HFFc6 (cell line): ENCODE measurements at regions not wholly inside any gene's neighbourhood (a gene's known extent, or its start where the extent isn't known, plus 50 kb on each side); places are given as distances from the start of the nearest gene placed in this dataset.
"Not testable (repeated sequence)": the region's sequence is repeated elsewhere in the genome, so short reads cannot be mapped to it uniquely, and the experiment has no call there.

ENCODE experiments used
- DNase-seq: peaks from one replicate; pipeline ENCODE4 v3.0.0-alpha.2; 2018
- H3K27ac Mint-ChIP-seq: 2 replicates; pipeline ENCODE4 v1.8.0; 2020; ENCODE audit warnings: mild to moderate bottlenecking, mixed read lengths
- H3K27me3 Mint-ChIP-seq: 2 replicates; pipeline ENCODE4 v1.8.0; 2021; ENCODE audit warnings: mild to moderate bottlenecking, moderate library complexity, mixed read lengths; ENCODE audit not compliant: insufficient read depth
- H3K36me3 Mint-ChIP-seq: 2 replicates; pipeline ENCODE4 v1.8.0; 2021; ENCODE audit warnings: low read depth, mixed read lengths
- H3K4me1 Mint-ChIP-seq: 2 replicates; pipeline ENCODE4 v1.8.0; 2020; ENCODE audit warnings: low read depth, mixed read lengths
- H3K4me3 Mint-ChIP-seq: 2 replicates; pipeline ENCODE4 v1.8.0; 2020; ENCODE audit warnings: mild to moderate bottlenecking, moderate library complexity, mixed read lengths
- H3K9me3 Mint-ChIP-seq: 2 replicates; pipeline ENCODE4 v1.8.0; 2020; ENCODE audit warnings: mild to moderate bottlenecking, mixed read lengths
- CTCF ChIP-seq: fragments of 200-600 bp; sonication (generic); IDR thresholded peaks from 2 replicates; pipeline ENCODE4 v1.5.0; 2021; ENCODE audit warnings: antibody characterized with exemption, mild to moderate bottlenecking

- Mint-ChIP-seq H3K27ac (no peak overlapping the region), H3K4me1 (no peaks in the 10 kb centered on the region), H3K36me3 (no peaks in the 10 kb centered on the region), H3K27me3 (no peaks in the 10 kb centered on the region; the same call in none of the 2 replicates), H3K9me3 (peaks cover 27% of the 10 kb centered on the region), H3K4me3 (no peak overlapping the region)
- no peak for TF ChIP-seq CTCF
- DNase-seq: no peak
Observed at GRCh38 chr11:49499117-49499516, 290.7 kb upstream of the FOLH1 start.

- Mint-ChIP-seq H3K4me3 (no peak overlapping the region), H3K4me1 (no peaks in the 10 kb centered on the region), H3K27ac (no peak overlapping the region), H3K27me3 (no peaks in the 10 kb centered on the region; the same call in 1 of the 2 replicates), H3K36me3 (no peaks in the 10 kb centered on the region), H3K9me3 (peaks cover 28% of the 10 kb centered on the region)
- DNase-seq: no peak
- no peak for TF ChIP-seq CTCF
Observed at GRCh38 chr11:49505231-49505630, 296.8 kb upstream of the FOLH1 start.

- not testable (repeated sequence) for H3K4me3 Mint-ChIP-seq, H3K36me3 Mint-ChIP-seq
Observed at GRCh38 chr11:49526240-49526829, 317.9 kb upstream of the FOLH1 start.

GRCh38 chr11:49533204-49533603 lies 324.8 kb upstream of the FOLH1 start:
- TF ChIP-seq CTCF: no peak
- Mint-ChIP-seq H3K9me3 (peaks cover 23% of the 10 kb centered on the region; the same call in 1 of the 2 replicates), H3K4me1 (no peaks in the 10 kb centered on the region)

More at GRCh38 chr11:49526240-49526829, 317.9 kb upstream of the FOLH1 start:
- not testable (repeated sequence) for H3K9me3 Mint-ChIP-seq, H3K27ac Mint-ChIP-seq, H3K4me1 Mint-ChIP-seq, H3K27me3 Mint-ChIP-seq
- peak; percentile 80 for TF ChIP-seq CTCF
- peak; percentile 57 for DNase-seq

GRCh38 chr11:49538927-49539326 lies 330.5 kb upstream of the FOLH1 start:
- DNase-seq, H3K27me3 Mint-ChIP-seq, H3K4me3 Mint-ChIP-seq, H3K36me3 Mint-ChIP-seq, H3K4me1 Mint-ChIP-seq, H3K27ac Mint-ChIP-seq: not testable (repeated sequence)
- H3K9me3 Mint-ChIP-seq: peaks cover 19% of the 10 kb centered on the region

More at GRCh38 chr11:49533204-49533603, 324.8 kb upstream of the FOLH1 start:
- no peaks in the 10 kb centered on the region; the same call in 1 of the 2 replicates for H3K27me3 Mint-ChIP-seq
- DNase-seq: no peak
- H3K27ac Mint-ChIP-seq: no peak overlapping the region
- no peak overlapping the region for H3K4me3 Mint-ChIP-seq
- no peaks in the 10 kb centered on the region for H3K36me3 Mint-ChIP-seq

GRCh38 chr11:49558261-49558847 lies 350.0 kb upstream of the FOLH1 start:
- not testable (repeated sequence) for H3K4me1 Mint-ChIP-seq, H3K36me3 Mint-ChIP-seq, H3K4me3 Mint-ChIP-seq, H3K27me3 Mint-ChIP-seq, DNase-seq, H3K27ac Mint-ChIP-seq
- H3K9me3 Mint-ChIP-seq: peaks cover 18% of the 10 kb centered on the region

- not testable (repeated sequence) for DNase-seq, H3K27me3 Mint-ChIP-seq, H3K27ac Mint-ChIP-seq, H3K4me1 Mint-ChIP-seq, H3K36me3 Mint-ChIP-seq, H3K4me3 Mint-ChIP-seq
- peaks cover 18% of the 10 kb centered on the region for H3K9me3 Mint-ChIP-seq
Observed at GRCh38 chr11:49560593-49560992, 352.2 kb upstream of the FOLH1 start.

GRCh38 chr11:49561240-49561880 lies 353.0 kb upstream of the FOLH1 start:
- H3K36me3 Mint-ChIP-seq, H3K27ac Mint-ChIP-seq, H3K4me1 Mint-ChIP-seq, DNase-seq, H3K27me3 Mint-ChIP-seq, H3K4me3 Mint-ChIP-seq: not testable (repeated sequence)
- H3K9me3 Mint-ChIP-seq: peaks cover 18% of the 10 kb centered on the region

- H3K36me3 Mint-ChIP-seq, H3K27me3 Mint-ChIP-seq, H3K27ac Mint-ChIP-seq, H3K4me3 Mint-ChIP-seq, DNase-seq, H3K4me1 Mint-ChIP-seq: not testable (repeated sequence)
- peaks cover 14% of the 10 kb centered on the region for H3K9me3 Mint-ChIP-seq
Observed at GRCh38 chr11:49562262-49562661, 353.9 kb upstream of the FOLH1 start.

- H3K27me3 Mint-ChIP-seq, H3K27ac Mint-ChIP-seq, H3K36me3 Mint-ChIP-seq, DNase-seq, H3K4me3 Mint-ChIP-seq, H3K4me1 Mint-ChIP-seq: not testable (repeated sequence)
- peaks cover 44% of the 10 kb centered on the region for H3K9me3 Mint-ChIP-seq
Observed at GRCh38 chr11:49579492-49579891, 371.1 kb upstream of the FOLH1 start.
